Keratinocyte (primary cell): ENCODE measurements at regions not wholly inside any gene's neighbourhood (a gene's known extent, or its start where the extent isn't known, plus 50 kb on each side); places are given as distances from the start of the nearest gene placed in this dataset.

Source experiments
- DNase-seq: peaks from one replicate; pipeline ENCODE4 v3.0.0-alpha.2; 2011; ENCODE audit warnings: low read depth, missing footprints, low spot score
- FAIRE-seq: peaks from 2 replicates; lab custom pipeline; 2011; peaks lifted over from hg19 to GRCh38; lab: Jason Lieb, UNC
- H2AFZ ChIP-seq: 2 replicates; pipeline ENCODE4 v1.6.0; 2012; ENCODE audit warnings: low read length, control low read depth, inconsistent platforms; ENCODE audit not compliant: control insufficient read depth
- H3K27ac ChIP-seq: 2 replicates; pipeline ENCODE4 v1.5.1; 2011; ENCODE audit warnings: low read length; ENCODE audit not compliant: control insufficient read depth, insufficient read depth
- H3K27me3 ChIP-seq: 3 replicates; pipeline ENCODE4 v1.6.0; 2011; ENCODE audit warnings: low read length; ENCODE audit not compliant: control insufficient read depth, insufficient read depth; ENCODE audit errors: extremely low read depth
- H3K36me3 ChIP-seq, 2 experiments: 2 replicates in 1 of 2; 3 replicates in 1 of 2; pipeline ENCODE4 v1.5.1; 2011; ENCODE audit warnings: low read length in 2 of 2, mild to moderate bottlenecking in 1 of 2; ENCODE audit not compliant: control insufficient read depth in 2 of 2, insufficient read depth in 2 of 2; ENCODE audit errors: extremely low read depth in 1 of 2
- H3K4me1 ChIP-seq: 3 replicates; pipeline ENCODE4 v1.5.1; 2011; ENCODE audit warnings: low read length; ENCODE audit not compliant: control insufficient read depth, insufficient read depth; ENCODE audit errors: extremely low read depth
- H3K4me2 ChIP-seq: 3 replicates; pipeline ENCODE4 v1.6.0; 2011; ENCODE audit warnings: low read depth, low read length; ENCODE audit not compliant: control insufficient read depth, insufficient read depth; ENCODE audit errors: extremely low read depth
- H3K4me3 ChIP-seq, 3 experiments: fragments of 200-600 bp in 1 of 3; sonication (generic) in 1 of 3; 2 replicates in 2 of 3; 3 replicates in 1 of 3; pipeline ENCODE4 v1.5.1; 2011 to 2016; ENCODE audit warnings: low read length in 3 of 3, mild to moderate bottlenecking in 3 of 3, control low read depth in 2 of 3, inconsistent platforms in 1 of 3, low read depth in 1 of 3, mixed read lengths in 1 of 3, mixed run types in 1 of 3, moderate library complexity in 1 of 3; ENCODE audit not compliant: control insufficient read depth in 2 of 3, insufficient read depth in 2 of 3; ENCODE audit errors: extremely low read depth in 1 of 3
- H3K79me2 ChIP-seq: 2 replicates; pipeline ENCODE4 v1.6.0; 2012; ENCODE audit warnings: low read length; ENCODE audit not compliant: control insufficient read depth, insufficient read depth
- H3K9ac ChIP-seq: 3 replicates; pipeline ENCODE4 v1.6.0; 2011; ENCODE audit warnings: low read length; ENCODE audit not compliant: control insufficient read depth, insufficient read depth; ENCODE audit errors: extremely low read depth
- H3K9me1 ChIP-seq: 3 replicates; pipeline ENCODE4 v1.6.0; 2011; ENCODE audit warnings: low read length; ENCODE audit not compliant: control insufficient read depth, insufficient read depth; ENCODE audit errors: extremely low read depth
- H3K9me3 ChIP-seq: 2 replicates; pipeline ENCODE4 v1.5.1; 2012; ENCODE audit warnings: low read depth, low read length; ENCODE audit not compliant: control insufficient read depth
- H4K20me1 ChIP-seq: 3 replicates; pipeline ENCODE4 v1.6.0; 2011; ENCODE audit warnings: low read length; ENCODE audit not compliant: control insufficient read depth, insufficient read depth; ENCODE audit errors: extremely low read depth
- EZH2 ChIP-seq: IDR thresholded peaks from one replicate; pipeline ENCODE4 v1.6.1; 2012; ENCODE audit warnings: inconsistent platforms, mild to moderate bottlenecking, low read length, moderate library complexity
- dilution Hi-C: fragments of 300-500 bp; cut with MboI; formaldehyde crosslinking; loops from one replicate; pipeline ENCODE4 v1.7.0; 2020; ENCODE audit warnings: low sequenced_read_pairs; ENCODE audit not compliant: extremely low pct_ligation_motif_present
- TF ChIP-seq, protein P1 (sequence below), 3 experiments: IDR thresholded peaks in 1 of 3; conservative IDR thresholded peaks in 1 of 3; optimal IDR thresholded peaks in 1 of 3; 2 replicates in 2 of 3; 3 replicates in 1 of 3; pipeline versions ENCODE3 to v1.5.1; 2011; ENCODE audit warnings: low read length in 3 of 3, mild to moderate bottlenecking in 3 of 3, moderate library complexity in 2 of 3, control low read depth in 1 of 3, inconsistent platforms in 1 of 3; ENCODE audit not compliant: insufficient read depth in 2 of 3; ENCODE audit errors: extremely low read depth in 1 of 3

DNA sequence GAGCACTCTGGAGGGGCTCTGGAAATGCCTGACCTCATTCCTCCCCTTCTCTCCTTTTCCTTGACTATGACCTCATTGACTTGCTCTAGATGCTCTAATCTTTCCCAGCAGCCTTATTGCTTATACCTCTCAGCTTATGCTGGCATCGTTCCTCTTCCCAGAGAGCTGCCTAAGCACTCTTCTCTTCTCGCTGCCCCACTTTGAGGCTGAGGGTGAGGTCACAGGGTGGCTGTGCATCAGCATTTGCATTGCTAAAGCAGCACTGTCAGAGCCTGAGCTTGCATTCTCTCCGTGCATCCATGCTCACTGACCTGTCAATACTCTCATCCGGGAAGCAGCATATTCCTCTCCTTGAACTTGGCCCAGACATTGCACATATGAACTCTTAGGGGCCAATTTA is 96.4 kb upstream of the NTRK2 start:
- Histone ChIP-seq H4K20me1 (no peaks in the 10 kb centered on the region), H3K4me1 (no peaks in the 10 kb centered on the region), H3K27me3 (no peaks in the 10 kb centered on the region), H3K27ac (no peak overlapping the region), H3K9me3 (no peaks in the 10 kb centered on the region), H3K36me3 (no peaks in the 10 kb centered on the region), H3K9ac (no peak overlapping the region), H2AFZ (no peak overlapping the region), H3K4me2 (no peak overlapping the region), H3K9me1 (no peaks in the 10 kb centered on the region), H3K4me3 (no peak overlapping the region), H3K79me2 (no peaks in the 10 kb centered on the region)
- dilution Hi-C loops: no loop called here
- TF ChIP-seq EZH2: no peak
- TF ChIP-seq, protein P1, sequence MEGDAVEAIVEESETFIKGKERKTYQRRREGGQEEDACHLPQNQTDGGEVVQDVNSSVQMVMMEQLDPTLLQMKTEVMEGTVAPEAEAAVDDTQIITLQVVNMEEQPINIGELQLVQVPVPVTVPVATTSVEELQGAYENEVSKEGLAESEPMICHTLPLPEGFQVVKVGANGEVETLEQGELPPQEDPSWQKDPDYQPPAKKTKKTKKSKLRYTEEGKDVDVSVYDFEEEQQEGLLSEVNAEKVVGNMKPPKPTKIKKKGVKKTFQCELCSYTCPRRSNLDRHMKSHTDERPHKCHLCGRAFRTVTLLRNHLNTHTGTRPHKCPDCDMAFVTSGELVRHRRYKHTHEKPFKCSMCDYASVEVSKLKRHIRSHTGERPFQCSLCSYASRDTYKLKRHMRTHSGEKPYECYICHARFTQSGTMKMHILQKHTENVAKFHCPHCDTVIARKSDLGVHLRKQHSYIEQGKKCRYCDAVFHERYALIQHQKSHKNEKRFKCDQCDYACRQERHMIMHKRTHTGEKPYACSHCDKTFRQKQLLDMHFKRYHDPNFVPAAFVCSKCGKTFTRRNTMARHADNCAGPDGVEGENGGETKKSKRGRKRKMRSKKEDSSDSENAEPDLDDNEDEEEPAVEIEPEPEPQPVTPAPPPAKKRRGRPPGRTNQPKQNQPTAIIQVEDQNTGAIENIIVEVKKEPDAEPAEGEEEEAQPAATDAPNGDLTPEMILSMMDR (optimal IDR thresholded peaks at IDR 0.05 in 1 of 3, IDR thresholded peaks at IDR 0.05 in 1 of 3, conservative IDR thresholded peaks at IDR 0.05 in 1 of 3; ENCODE audit: extremely low read depth in 1 of 3, insufficient read depth in 2 of 3, low read length in 3 of 3): no peak
- DNase-seq: no peak
- FAIRE-seq: no peak

DNA sequence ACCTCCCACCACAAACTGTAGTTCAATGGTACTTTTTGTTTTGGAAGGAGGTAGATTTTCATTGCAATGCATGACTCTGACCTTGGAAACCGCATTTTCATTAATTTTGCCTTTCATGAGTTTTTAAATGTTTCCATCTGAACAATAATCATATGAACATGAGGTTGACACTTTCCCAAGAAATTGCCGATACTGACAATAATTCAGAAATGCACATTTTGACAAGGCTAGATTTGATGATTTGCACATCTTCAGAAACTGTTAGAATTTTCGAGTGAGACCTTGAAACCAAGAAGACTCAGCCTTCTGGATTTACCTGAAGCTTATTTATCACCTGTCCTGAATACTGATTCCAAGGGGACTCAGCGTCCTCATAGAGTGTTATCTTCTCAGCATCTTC is 93.8 kb upstream of the NTRK2 start:
- no peak for TF ChIP-seq EZH2
- TF ChIP-seq, protein P1 (optimal IDR thresholded peaks at IDR 0.05 in 1 of 3, IDR thresholded peaks at IDR 0.05 in 1 of 3, conservative IDR thresholded peaks at IDR 0.05 in 1 of 3; ENCODE audit: extremely low read depth in 1 of 3, insufficient read depth in 2 of 3, low read length in 3 of 3): no peak
- dilution Hi-C loops: no loop called here

More for the DNA sequence above, 93.8 kb upstream of the NTRK2 start:
- H3K9me3 ChIP-seq: no peaks in the 10 kb centered on the region
- no peak overlapping the region for H2AFZ ChIP-seq
- no peaks in the 10 kb centered on the region for H3K36me3 ChIP-seq
- FAIRE-seq: no peak
- no peaks in the 10 kb centered on the region for H4K20me1 ChIP-seq
- no peak for DNase-seq
- H3K27ac ChIP-seq: no peak overlapping the region
- H3K27me3 ChIP-seq: no peaks in the 10 kb centered on the region
- H3K4me3 ChIP-seq: no peak overlapping the region
- no peaks in the 10 kb centered on the region for H3K79me2 ChIP-seq
- H3K4me1 ChIP-seq: no peaks in the 10 kb centered on the region
- H3K9me1 ChIP-seq: no peaks in the 10 kb centered on the region
- no peak overlapping the region for H3K9ac ChIP-seq
- H3K4me2 ChIP-seq: no peak overlapping the region
